Activated naive CD4-positive, alpha-beta T cell treated with anti-CD3 and anti-CD28 coated beads for 36 hours (primary cell): ENCODE measurements at regions not wholly inside any gene's neighbourhood (a gene's known extent, or its start where the extent isn't known, plus 50 kb on each side); places are given as distances from the start of the nearest gene placed in this dataset.

Source experiments
- CTCF ChIA-PET: fragments of 350-600 bp; sonication (Branson Sonifier 250); formaldehyde crosslinking; loops from one replicate; lab custom pipeline; 2021; ENCODE audit warnings: antibody characterized with exemption; lab: Charles Lee
- DNase-seq: peaks from one replicate; pipeline ENCODE4 v3.0.0-alpha.2; 2020
- H3K27ac Mint-ChIP-seq: one replicate; pipeline ENCODE4 v1.8.0; 2021; ENCODE audit warnings: mild to moderate bottlenecking, mixed read lengths
- H3K27me3 Mint-ChIP-seq: one replicate; pipeline ENCODE4 v1.8.0; 2021; ENCODE audit warnings: low read depth, mixed read lengths
- H3K36me3 Mint-ChIP-seq: one replicate; pipeline ENCODE4 v1.8.0; 2021; ENCODE audit warnings: low read depth, mixed read lengths
- H3K4me1 Mint-ChIP-seq: one replicate; pipeline ENCODE4 v1.8.0; 2021; ENCODE audit warnings: low read depth, mixed read lengths
- H3K4me3 Mint-ChIP-seq: one replicate; pipeline ENCODE4 v1.8.0; 2021; ENCODE audit warnings: mild to moderate bottlenecking, moderate library complexity, mixed read lengths
- H3K9me3 Mint-ChIP-seq: one replicate; pipeline ENCODE4 v1.8.0; 2021; ENCODE audit warnings: mixed read lengths
- intact Hi-C: fragments of 100-400 bp; cut with micrococcal nuclease; formaldehyde crosslinking; loops from one replicate; pipeline ENCODE4 v1.15.1; 2023

DNA sequence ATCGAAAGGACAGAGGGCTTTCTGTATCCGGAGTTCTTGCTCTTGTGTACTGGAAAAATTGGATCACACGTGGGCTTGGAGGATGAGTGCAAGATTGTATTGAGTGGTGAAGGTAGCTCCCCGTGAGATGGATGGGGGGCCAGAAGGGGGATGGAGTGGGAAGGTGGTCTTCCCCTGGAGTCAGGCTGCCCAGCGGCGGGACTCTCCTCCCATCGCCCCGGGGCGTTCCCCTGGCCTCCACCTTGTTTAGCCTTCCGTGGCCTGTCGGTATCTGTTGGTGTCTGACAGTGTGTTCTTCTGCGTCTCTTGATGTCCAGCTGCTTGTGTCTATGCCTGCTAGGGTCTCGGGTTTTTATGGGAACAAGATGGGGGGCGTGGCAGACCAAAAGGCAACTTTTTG lies 54.6 kb upstream of the GABRA6 start:
- no peaks in the 10 kb centered on the region for H3K4me1 Mint-ChIP-seq
- no peaks in the 10 kb centered on the region for H3K27me3 Mint-ChIP-seq
- H3K27ac Mint-ChIP-seq, result no peak overlapping the region
- intact Hi-C loops, result no loop called here
- CTCF ChIA-PET, result no interaction called here
- no peak for DNase-seq
- H3K9me3 Mint-ChIP-seq, result peaks cover 14% of the 10 kb centered on the region
- H3K36me3 Mint-ChIP-seq, result no peaks in the 10 kb centered on the region
- no peak overlapping the region for H3K4me3 Mint-ChIP-seq

- no peak for DNase-seq
- CTCF ChIA-PET, result no interaction called here
- Mint-ChIP-seq H3K36me3 (no peaks in the 10 kb centered on the region), H3K27me3 (no peaks in the 10 kb centered on the region), H3K4me3 (no peak overlapping the region), H3K27ac (no peak overlapping the region), H3K4me1 (no peaks in the 10 kb centered on the region), H3K9me3 (peaks cover 7% of the 10 kb centered on the region)
- intact Hi-C loops, result no loop called here
Measured at GRCh38 chr5:161625673-161626072, 59.8 kb upstream of the GABRA6 start.

GRCh38 chr5:161614342-161614741 lies 67.8 kb upstream of the GABRB2 start:
- H3K4me3 Mint-ChIP-seq, result no peak overlapping the region
- CTCF ChIA-PET, result no interaction called here
- H3K9me3 Mint-ChIP-seq, result no peaks in the 10 kb centered on the region
- no peaks in the 10 kb centered on the region for H3K27me3 Mint-ChIP-seq
- H3K36me3 Mint-ChIP-seq, result no peaks in the 10 kb centered on the region
- no peak overlapping the region for H3K27ac Mint-ChIP-seq
- no peaks in the 10 kb centered on the region for H3K4me1 Mint-ChIP-seq
- intact Hi-C loops, result no loop called here
- no peak for DNase-seq

DNA sequence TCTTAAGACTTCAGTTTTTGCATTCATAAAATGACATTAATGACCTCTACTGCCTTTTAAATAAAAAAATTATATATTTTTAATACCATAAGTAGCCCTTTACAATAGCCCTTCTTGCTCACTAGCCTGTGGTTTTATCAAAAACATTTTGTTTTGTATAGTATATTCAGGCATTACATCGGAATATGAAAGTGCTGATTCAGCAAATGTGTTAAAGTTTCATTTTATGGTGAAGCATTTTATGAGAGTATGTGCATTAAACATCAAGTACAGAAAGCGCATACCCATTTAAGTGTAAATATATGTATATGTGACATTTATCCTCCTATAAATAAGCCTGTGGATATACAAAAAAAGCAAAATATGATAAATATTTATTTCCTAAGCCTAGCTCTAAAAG lies 56.2 kb upstream of the GABRB2 start:
- H3K36me3 Mint-ChIP-seq, result no peaks in the 10 kb centered on the region
- intact Hi-C loops, result no loop called here
- DNase-seq, result no peak
- no peak overlapping the region for H3K27ac Mint-ChIP-seq
- H3K4me3 Mint-ChIP-seq, result no peak overlapping the region
- no peaks in the 10 kb centered on the region for H3K27me3 Mint-ChIP-seq
- CTCF ChIA-PET, result no interaction called here
- H3K4me1 Mint-ChIP-seq, result no peaks in the 10 kb centered on the region
- no peaks in the 10 kb centered on the region for H3K9me3 Mint-ChIP-seq

GRCh38 chr5:161600156-161600555 lies 53.6 kb upstream of the GABRB2 start:
- H3K27me3 Mint-ChIP-seq, result no peaks in the 10 kb centered on the region
- no peaks in the 10 kb centered on the region for H3K4me1 Mint-ChIP-seq
- CTCF ChIA-PET, result no interaction called here
- H3K9me3 Mint-ChIP-seq, result peaks cover 6% of the 10 kb centered on the region
- no peaks in the 10 kb centered on the region for H3K36me3 Mint-ChIP-seq
- DNase-seq, result no peak
- H3K27ac Mint-ChIP-seq, result no peak overlapping the region
- H3K4me3 Mint-ChIP-seq, result no peak overlapping the region
- intact Hi-C loops, result no loop called here

GRCh38 chr5:161598686-161599085 lies 52.2 kb upstream of the GABRB2 start:
- Mint-ChIP-seq H3K4me1 (no peaks in the 10 kb centered on the region), H3K9me3 (peaks cover 13% of the 10 kb centered on the region), H3K36me3 (no peaks in the 10 kb centered on the region), H3K4me3 (no peak overlapping the region), H3K27ac (no peak overlapping the region), H3K27me3 (no peaks in the 10 kb centered on the region)
- DNase-seq, result no peak
- CTCF ChIA-PET, result interaction anchor here (0.6 kb wide), 1 partner anchor 623 kb away, joined by 4 read pairs; no protein-coding TSS in a partner anchor
- intact Hi-C loops, result no loop called here
